ENCODE measurements at regions not wholly inside any gene's neighbourhood (a gene's known extent, or its start where the extent isn't known, plus 50 kb on each side); places are given as distances from the start of the nearest gene placed in this dataset.
"Not testable (repeated sequence)": the region's sequence is repeated elsewhere in the genome, so short reads cannot be mapped to it uniquely, and the experiment has no call there.

GRCh38 chr12:38411946-38412345 lies 95.4 kb downstream of the ALG10B start:
- no peaks in the 10 kb centered on the region for H3K9me3 ChIP-seq
- H3K4me3 ChIP-seq, result no peak overlapping the region
- ATAC-seq, result no peak
- H3K36me3 ChIP-seq, result no peaks in the 10 kb centered on the region
- H3K27ac ChIP-seq, result no peak overlapping the region
- H3K27me3 ChIP-seq, result no peaks in the 10 kb centered on the region
- H3K4me1 ChIP-seq, result no peaks in the 10 kb centered on the region
- TF ChIP-seq POLR2AphosphoS5 (IDR thresholded peaks at IDR 0.05) (no peak), CTCF (IDR thresholded peaks at IDR 0.05) (no peak), EP300 (IDR thresholded peaks at IDR 0.05) (no peak), POLR2A (IDR thresholded peaks at IDR 0.05) (no peak)

DNA sequence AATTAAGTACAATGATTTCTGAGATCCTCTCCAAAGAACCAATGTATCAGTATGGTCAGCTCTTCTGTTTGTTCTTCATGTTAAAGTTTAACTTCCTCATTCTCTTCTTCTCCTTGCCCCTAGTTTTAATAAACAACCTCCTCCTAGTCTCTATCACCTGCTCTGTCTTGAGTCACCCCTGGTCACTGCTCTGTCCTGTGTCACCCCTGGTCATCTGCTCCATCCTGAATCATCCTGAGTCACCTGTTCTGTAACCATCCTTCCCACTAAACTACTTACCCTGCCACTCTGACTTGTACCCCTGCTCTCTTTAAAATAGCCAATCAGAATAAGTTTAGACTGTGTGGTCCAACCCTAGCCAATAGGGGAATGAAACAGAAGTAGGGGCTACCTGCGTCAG lies 100.5 kb downstream of the ALG10B start:
- no peaks in the 10 kb centered on the region for H3K27me3 ChIP-seq
- no peak overlapping the region for H3K27ac ChIP-seq
- peaks cover 0 to 3% (median 0%) of the 10 kb centered on the region in 3 donors for H3K9me3 ChIP-seq
- TF ChIP-seq POLR2A (IDR thresholded peaks at IDR 0.05), result no peak
- no peak for TF ChIP-seq EP300 (IDR thresholded peaks at IDR 0.05)
- TF ChIP-seq POLR2AphosphoS5 (IDR thresholded peaks at IDR 0.05), result no peak
- TF ChIP-seq CTCF (IDR thresholded peaks at IDR 0.05), result no peak
- H3K4me1 ChIP-seq, result no peaks in the 10 kb centered on the region
- H3K36me3 ChIP-seq, result no peaks in the 10 kb centered on the region
- no peak overlapping the region for H3K4me3 ChIP-seq
- no peak for ATAC-seq
- 94 to 100% methylated on average over 1 of the region's 1 CpG for WGBS, 2 donors (ENCODE audit: low coverage in 1 of 2)

GRCh38 chr12:38424436-38424835 lies 107.9 kb downstream of the ALG10B start:
- H3K9me3 ChIP-seq, result peaks cover 0 to 8% (median 0%) of the 10 kb centered on the region in 3 donors

DNA sequence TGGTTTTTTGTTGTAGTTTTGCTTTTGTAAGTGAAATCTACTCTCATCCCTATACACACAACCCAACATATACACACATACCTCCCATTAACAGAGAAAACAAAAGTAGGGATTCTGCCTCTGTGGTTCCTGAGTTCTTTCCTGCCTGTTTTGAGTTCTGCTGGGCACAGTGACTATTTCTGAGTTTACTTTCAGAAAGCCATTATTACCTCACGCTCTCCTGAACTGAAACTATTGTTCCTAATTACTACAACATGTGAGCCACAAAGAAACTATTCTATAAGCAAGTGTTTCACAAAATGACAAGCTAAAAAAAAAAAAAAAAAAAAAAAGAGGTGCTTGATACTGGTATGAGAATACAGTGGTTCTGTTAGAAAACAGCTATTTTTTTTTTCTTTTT lies 110.9 kb downstream of the ALG10B start:
- no peaks in the 10 kb centered on the region for H3K36me3 ChIP-seq
- H3K27ac ChIP-seq, result no peak overlapping the region
- ATAC-seq, result no peak
- peaks cover 0 to 8% (median 0%) of the 10 kb centered on the region in 3 donors for H3K4me1 ChIP-seq
- no peaks in the 10 kb centered on the region for H3K27me3 ChIP-seq
- WGBS, 2 donors (ENCODE audit: low coverage in 1 of 2), result 50% methylated on average over 1 of the region's 1 CpG; no CpG with 5 or more reads in 1 of the 2 donors
- no peak overlapping the region for H3K4me3 ChIP-seq
- no peak for TF ChIP-seq CTCF (IDR thresholded peaks at IDR 0.05)
- peaks cover 0 to 1% (median 0%) of the 10 kb centered on the region in 3 donors for H3K9me3 ChIP-seq

More at GRCh38 chr12:38424436-38424835, 107.9 kb downstream of the ALG10B start:
- peaks cover 0 to 8% (median 0%) of the 10 kb centered on the region in 3 donors for H3K4me1 ChIP-seq
- no peaks in the 10 kb centered on the region for H3K36me3 ChIP-seq
- H3K27me3 ChIP-seq, result no peaks in the 10 kb centered on the region
- no peak for TF ChIP-seq EP300 (IDR thresholded peaks at IDR 0.05)
- no peak for TF ChIP-seq POLR2AphosphoS5 (IDR thresholded peaks at IDR 0.05)
- no peak for TF ChIP-seq CTCF (IDR thresholded peaks at IDR 0.05)
- TF ChIP-seq POLR2A (IDR thresholded peaks at IDR 0.05), result no peak
- no peak overlapping the region for H3K27ac ChIP-seq
- ATAC-seq, result no peak
- WGBS, 2 donors (ENCODE audit: low coverage in 1 of 2), result 100% methylated on average over 1 of the region's 1 CpG; no CpG with 5 or more reads in 1 of the 2 donors
- no peak overlapping the region for H3K4me3 ChIP-seq

DNA sequence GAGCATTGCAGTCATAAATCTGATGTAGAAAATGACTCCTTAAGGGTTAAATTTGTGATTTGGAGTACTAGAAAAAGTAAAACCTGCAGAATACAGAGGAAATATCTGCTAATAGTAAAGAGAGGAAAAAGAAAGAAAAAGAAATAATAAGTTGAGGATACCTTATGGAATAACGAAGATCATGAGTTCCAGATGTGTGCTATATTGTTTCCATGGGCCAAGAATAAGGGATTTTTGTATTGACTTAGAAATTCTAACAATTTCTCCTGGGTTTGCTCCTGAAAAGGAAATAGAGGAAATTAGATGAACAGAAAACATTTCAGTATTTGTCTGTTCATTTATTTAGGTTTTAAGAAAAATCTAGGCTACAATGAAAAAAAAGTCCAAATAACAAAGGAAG lies 115.3 kb downstream of the ALG10B start:
- no peaks in the 10 kb centered on the region for H3K9me3 ChIP-seq
- H3K27me3 ChIP-seq, result no peaks in the 10 kb centered on the region
- TF ChIP-seq EP300 (IDR thresholded peaks at IDR 0.05), result no peak
- no peak for TF ChIP-seq CTCF (IDR thresholded peaks at IDR 0.05)
- no peak for TF ChIP-seq POLR2A (IDR thresholded peaks at IDR 0.05)
- no peak for TF ChIP-seq POLR2AphosphoS5 (IDR thresholded peaks at IDR 0.05)
- no peak overlapping the region for H3K4me3 ChIP-seq
- peaks cover 0 to 6% (median 0%) of the 10 kb centered on the region in 3 donors for H3K4me1 ChIP-seq
- 45 to 58% methylated on average over 1 of the region's 1 CpG for WGBS, 2 donors (ENCODE audit: low coverage in 1 of 2)
- no peak overlapping the region for H3K27ac ChIP-seq
- ATAC-seq, result no peak
- no peaks in the 10 kb centered on the region for H3K36me3 ChIP-seq

DNA sequence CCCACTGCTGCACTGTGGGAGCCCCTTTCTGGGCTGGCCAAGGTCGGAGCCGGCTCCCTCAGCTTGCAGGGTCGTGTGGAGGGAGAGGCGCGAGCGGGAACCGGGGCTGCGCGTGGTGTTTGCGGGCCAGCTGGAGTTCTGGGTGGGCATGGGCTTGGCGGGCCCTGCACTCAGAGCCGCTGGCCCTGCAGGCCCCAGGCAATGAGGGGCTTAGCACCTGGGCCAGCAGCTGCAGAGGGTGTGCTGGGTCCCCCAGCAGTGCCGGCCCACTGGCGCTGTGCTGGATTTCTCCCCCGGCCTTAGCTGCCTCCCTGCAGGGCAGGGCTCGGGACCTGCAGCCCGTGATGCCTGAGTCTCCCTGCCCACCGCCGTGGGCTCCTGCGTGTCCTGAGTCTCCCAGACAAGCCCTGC lies 125.3 kb downstream of the ALG10B start:
- H3K27ac ChIP-seq, ATAC-seq, H3K36me3 ChIP-seq, H3K9me3 ChIP-seq, H3K4me1 ChIP-seq, H3K27me3 ChIP-seq, H3K4me3 ChIP-seq: not testable (repeated sequence)
- no CpG with 5 or more reads among the region's 20 CpGs for WGBS, 2 donors (ENCODE audit: low coverage in 1 of 2)
